Lower lobe of right lung (tissue), 2 donors: ENCODE measurements at regions not wholly inside any gene's neighbourhood (a gene's known extent, or its start where the extent isn't known, plus 50 kb on each side); places are given as distances from the start of the nearest gene placed in this dataset.

ENCODE experiments used
- ATAC-seq, 2 donors: fragments of 200-7000 bp; cut with Tn5 transposase; one replicate each; pipeline ENCODE4 v1.9.1; 2020 to 2022; ENCODE audit warnings: mild to moderate bottlenecking in 2 of 2, moderate library complexity in 2 of 2
- DNase-seq: peaks from one replicate; pipeline ENCODE4 v3.0.0-alpha.2; 2020
- H3K27ac ChIP-seq: fragments of 200-600 bp; one replicate; pipeline ENCODE4 v1.8.0; 2022
- H3K27me3 ChIP-seq: fragments of 200-600 bp; one replicate; pipeline ENCODE4 v1.8.0; 2022; ENCODE audit warnings: low read depth
- H3K36me3 ChIP-seq: fragments of 200-600 bp; one replicate; pipeline ENCODE4 v1.8.0; 2022; ENCODE audit warnings: mild to moderate bottlenecking
- H3K4me1 ChIP-seq: fragments of 200-600 bp; one replicate; pipeline ENCODE4 v1.8.0; 2022
- H3K4me3 ChIP-seq: fragments of 200-600 bp; one replicate; pipeline ENCODE4 v1.8.0; 2022; ENCODE audit warnings: mild to moderate bottlenecking
- H3K9me3 ChIP-seq: fragments of 200-600 bp; one replicate; pipeline ENCODE4 v1.8.0; 2022
- intact Hi-C: fragments of 100-400 bp; cut with DNase I; formaldehyde crosslinking; loops from one replicate; pipeline ENCODE4 v1.11.0; 2022
- TF ChIP-seq, protein P1 (sequence below): fragments of 200-600 bp; IDR thresholded peaks from one replicate; pipeline ENCODE4 v1.8.0; 2022; ENCODE audit warnings: antibody characterized with exemption, mild to moderate bottlenecking
- donor health status: DM: no; HTN: yes; CAD: no; lungs with severe emphysema.

DNA sequence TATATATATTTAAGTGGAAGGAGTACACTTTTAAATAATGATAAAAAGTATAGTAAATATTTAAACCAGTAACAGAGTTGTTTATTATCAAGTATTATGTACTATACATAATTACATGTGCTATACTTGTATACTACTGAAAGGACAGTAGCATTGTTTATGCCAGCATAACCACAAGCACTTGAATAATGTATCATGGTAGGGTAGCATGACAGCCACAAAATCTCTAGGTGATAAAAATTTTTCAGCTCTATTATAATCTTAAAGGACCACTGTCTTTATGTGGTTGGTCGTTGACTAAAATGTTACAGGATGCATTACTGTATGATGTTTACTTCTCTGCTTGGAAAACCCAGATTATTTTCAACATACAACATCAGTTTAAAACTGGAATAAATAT is 349.2 kb downstream of the CASP12 start:
- ATAC-seq (no peak), DNase-seq (no peak)
- Histone ChIP-seq H3K27ac (no peak overlapping the region), H3K4me1 (no peaks in the 10 kb centered on the region), H3K9me3 (no peaks in the 10 kb centered on the region), H3K27me3 (no peaks in the 10 kb centered on the region), H3K36me3 (no peaks in the 10 kb centered on the region), H3K4me3 (no peak overlapping the region)
- intact Hi-C loops = no loop called here
- TF ChIP-seq, protein P1, sequence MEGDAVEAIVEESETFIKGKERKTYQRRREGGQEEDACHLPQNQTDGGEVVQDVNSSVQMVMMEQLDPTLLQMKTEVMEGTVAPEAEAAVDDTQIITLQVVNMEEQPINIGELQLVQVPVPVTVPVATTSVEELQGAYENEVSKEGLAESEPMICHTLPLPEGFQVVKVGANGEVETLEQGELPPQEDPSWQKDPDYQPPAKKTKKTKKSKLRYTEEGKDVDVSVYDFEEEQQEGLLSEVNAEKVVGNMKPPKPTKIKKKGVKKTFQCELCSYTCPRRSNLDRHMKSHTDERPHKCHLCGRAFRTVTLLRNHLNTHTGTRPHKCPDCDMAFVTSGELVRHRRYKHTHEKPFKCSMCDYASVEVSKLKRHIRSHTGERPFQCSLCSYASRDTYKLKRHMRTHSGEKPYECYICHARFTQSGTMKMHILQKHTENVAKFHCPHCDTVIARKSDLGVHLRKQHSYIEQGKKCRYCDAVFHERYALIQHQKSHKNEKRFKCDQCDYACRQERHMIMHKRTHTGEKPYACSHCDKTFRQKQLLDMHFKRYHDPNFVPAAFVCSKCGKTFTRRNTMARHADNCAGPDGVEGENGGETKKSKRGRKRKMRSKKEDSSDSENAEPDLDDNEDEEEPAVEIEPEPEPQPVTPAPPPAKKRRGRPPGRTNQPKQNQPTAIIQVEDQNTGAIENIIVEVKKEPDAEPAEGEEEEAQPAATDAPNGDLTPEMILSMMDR = no peak

GRCh38 chr11:104547996-104548661 is 350.1 kb downstream of the CASP12 start:
- H3K27ac ChIP-seq = no peak overlapping the region
- no peaks in the 10 kb centered on the region for H3K4me1 ChIP-seq
- no peaks in the 10 kb centered on the region for H3K27me3 ChIP-seq
- H3K4me3 ChIP-seq = no peak overlapping the region
- intact Hi-C loops = no loop called here
- ATAC-seq (no peak), DNase-seq (no peak)
- TF ChIP-seq, protein P1 = no peak
- H3K9me3 ChIP-seq = no peaks in the 10 kb centered on the region
- no peaks in the 10 kb centered on the region for H3K36me3 ChIP-seq

- H3K9me3 ChIP-seq = no peaks in the 10 kb centered on the region
- no peak overlapping the region for H3K27ac ChIP-seq
- intact Hi-C loops = no loop called here
- TF ChIP-seq, protein P1 = no peak
- no peak overlapping the region for H3K4me3 ChIP-seq
- H3K4me1 ChIP-seq = no peaks in the 10 kb centered on the region
- H3K36me3 ChIP-seq = no peaks in the 10 kb centered on the region
- ATAC-seq (no peak), DNase-seq (no peak)
- no peaks in the 10 kb centered on the region for H3K27me3 ChIP-seq
Observed at GRCh38 chr11:104546501-104546900, 351.8 kb downstream of the CASP12 start.

GRCh38 chr11:104541701-104542100 is 356.6 kb downstream of the CASP12 start:
- Histone ChIP-seq H3K9me3 (no peaks in the 10 kb centered on the region), H3K27me3 (no peaks in the 10 kb centered on the region), H3K4me1 (no peaks in the 10 kb centered on the region), H3K36me3 (no peaks in the 10 kb centered on the region), H3K4me3 (no peak overlapping the region), H3K27ac (no peak overlapping the region)
- DNase-seq = no peak
- ATAC-seq = no peak
- intact Hi-C loops = no loop called here
- TF ChIP-seq, protein P1 = no peak

DNA sequence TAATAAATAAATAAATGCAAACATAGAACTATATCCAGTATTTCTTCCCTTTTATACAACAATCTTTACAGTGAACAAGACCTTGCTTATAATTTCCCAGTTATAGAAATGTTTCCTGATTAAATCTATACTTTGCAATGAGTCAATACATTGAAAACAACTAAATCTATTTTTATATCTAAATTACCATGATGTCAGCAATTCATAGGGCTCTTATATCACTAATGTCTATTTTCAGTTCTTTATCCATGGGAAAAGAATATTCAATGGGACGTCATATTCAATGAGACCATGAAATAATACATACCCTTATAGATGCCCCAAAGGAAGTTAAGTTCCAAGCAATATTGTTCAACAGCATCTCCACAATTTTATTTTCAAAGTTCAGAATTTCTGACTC is 359.9 kb downstream of the CASP12 start:
- DNase-seq (no peak), ATAC-seq (no peak)
- no peaks in the 10 kb centered on the region for H3K27me3 ChIP-seq
- TF ChIP-seq, protein P1 = no peak
- H3K36me3 ChIP-seq = no peaks in the 10 kb centered on the region
- H3K4me3 ChIP-seq = no peak overlapping the region
- H3K4me1 ChIP-seq = no peaks in the 10 kb centered on the region
- intact Hi-C loops = no loop called here
- no peaks in the 10 kb centered on the region for H3K9me3 ChIP-seq
- no peak overlapping the region for H3K27ac ChIP-seq

DNA sequence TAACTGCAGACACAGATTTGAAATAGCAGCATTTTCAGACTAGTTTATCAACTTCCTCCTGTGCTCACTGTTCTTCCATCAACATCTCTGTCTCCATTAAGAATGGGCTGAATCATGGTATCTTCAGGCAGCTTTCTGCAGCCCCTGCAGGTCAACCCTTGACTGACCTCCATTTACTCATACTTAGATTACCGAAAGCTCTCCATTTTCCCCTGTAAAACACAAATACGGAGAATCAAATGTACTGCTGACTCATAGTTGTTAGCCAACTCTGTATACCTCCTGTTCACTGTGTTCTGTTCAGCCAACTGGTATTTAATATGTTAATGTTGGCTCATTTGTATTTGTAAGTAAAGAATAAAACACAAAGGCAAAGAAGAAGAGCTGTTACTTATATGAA is 364.0 kb downstream of the CASP12 start:
- Histone ChIP-seq H3K4me1 (no peaks in the 10 kb centered on the region), H3K27ac (no peak overlapping the region), H3K9me3 (no peaks in the 10 kb centered on the region), H3K4me3 (no peak overlapping the region), H3K36me3 (no peaks in the 10 kb centered on the region), H3K27me3 (no peaks in the 10 kb centered on the region)
- TF ChIP-seq, protein P1 = no peak
- intact Hi-C loops = no loop called here
- ATAC-seq = no peak
- no peak for DNase-seq
